CD14-positive monocyte (primary cell): ENCODE measurements at regions not wholly inside any gene's neighbourhood (a gene's known extent, or its start where the extent isn't known, plus 50 kb on each side); places are given as distances from the start of the nearest gene placed in this dataset.

Experiments used
- DNase-seq, 3 donors: peaks; one replicate each; pipeline ENCODE4 v3.0.0-alpha.2; 2011 to 2022
- H2AFZ ChIP-seq: 2 replicates; pipeline ENCODE4 v1.6.0; 2012; ENCODE audit warnings: mild to moderate bottlenecking, low read depth, low read length, inconsistent platforms; ENCODE audit not compliant: insufficient read depth, poor library complexity, severe bottlenecking
- H3K27ac ChIP-seq, 2 donors: 1 replicate in 1 of 2; 2 replicates in 1 of 2; pipeline ENCODE4 v1.5.1; 2012 to 2013; ENCODE audit warnings: low read length in 2 of 2, control low read depth in 1 of 2, inconsistent platforms in 1 of 2, low read depth in 1 of 2, mild to moderate bottlenecking in 1 of 2
- H3K27me3 ChIP-seq, 2 donors: one replicate each; pipeline versions ENCODE4 v1.6.0 to v1.6.1; 2011 to 2013; ENCODE audit warnings: low read length in 2 of 2; ENCODE audit not compliant: control insufficient read depth in 2 of 2, insufficient read depth in 2 of 2
- H3K36me3 ChIP-seq, 2 donors: replicated peaks in 1 of 2; 1 replicate in 1 of 2; 2 replicates in 1 of 2; pipeline versions ENCODE4 v1.5.1 to v1.6.1; 2012 to 2013; ENCODE audit warnings: low read length in 2 of 2, control low read depth in 1 of 2, inconsistent platforms in 1 of 2, mild to moderate bottlenecking in 1 of 2; ENCODE audit not compliant: insufficient read depth in 2 of 2, control insufficient read depth in 1 of 2
- H3K4me1 ChIP-seq, 2 donors: 1 replicate in 1 of 2; 2 replicates in 1 of 2; pipeline versions ENCODE4 v1.5.1 to v1.6.1; 2012 to 2013; ENCODE audit warnings: low read length in 2 of 2, control low read depth in 1 of 2, inconsistent platforms in 1 of 2, mild to moderate bottlenecking in 1 of 2, moderate library complexity in 1 of 2; ENCODE audit not compliant: insufficient read depth in 2 of 2, control insufficient read depth in 1 of 2
- H3K4me2 ChIP-seq: replicated peaks from 2 replicates; pipeline ENCODE3; 2012; ENCODE audit warnings: low read length, moderate library complexity, mild to moderate bottlenecking; ENCODE audit not compliant: poor library complexity, severe bottlenecking; ENCODE audit errors: extremely low read depth
- H3K4me3 ChIP-seq, 3 experiments: fragments of 200-600 bp in 1 of 3; sonication (generic) in 1 of 3; replicated peaks in 1 of 3; 1 replicate in 2 of 3; 2 replicates in 1 of 3; pipeline ENCODE4 v1.5.1; 2011 to 2013; ENCODE audit warnings: low read length in 3 of 3, mild to moderate bottlenecking in 3 of 3, control low read depth in 2 of 3, low read depth in 2 of 3, inconsistent platforms in 1 of 3, moderate library complexity in 1 of 3
- H3K79me2 ChIP-seq: 2 replicates; pipeline ENCODE4 v1.6.0; 2012; ENCODE audit warnings: mild to moderate bottlenecking, control low read depth, inconsistent platforms, low read length, moderate library complexity; ENCODE audit not compliant: insufficient read depth
- H3K9ac ChIP-seq: 2 replicates; pipeline ENCODE4 v1.6.0; 2017; ENCODE audit warnings: low read length, mild to moderate bottlenecking; ENCODE audit not compliant: insufficient read depth, poor library complexity, severe bottlenecking
- H3K9me3 ChIP-seq, 2 donors: replicated peaks in 1 of 2; 1 replicate in 1 of 2; 2 replicates in 1 of 2; pipeline versions ENCODE4 v1.5.1 to v1.6.1; 2012 to 2013; ENCODE audit warnings: low read length in 2 of 2, control low read depth in 1 of 2; ENCODE audit not compliant: control insufficient read depth in 1 of 2, insufficient read depth in 1 of 2
- H4K20me1 ChIP-seq: 2 replicates; pipeline ENCODE4 v1.6.0; 2012; ENCODE audit warnings: mild to moderate bottlenecking, low read length, control low read depth, moderate library complexity; ENCODE audit not compliant: insufficient read depth
- H3K27ac Mint-ChIP-seq, 7 donors: one replicate each; pipeline ENCODE4 v1.8.0; 2020; ENCODE audit warnings: mild to moderate bottlenecking in 7 of 7, mixed read lengths in 7 of 7, moderate library complexity in 6 of 7, inconsistent platforms in 2 of 7
- H3K27me3 Mint-ChIP-seq, 3 donors: one replicate each; pipeline ENCODE4 v1.8.0; 2021 to 2022; ENCODE audit warnings: low read depth in 3 of 3, mild to moderate bottlenecking in 3 of 3, mixed read lengths in 3 of 3, moderate library complexity in 3 of 3, inconsistent platforms in 1 of 3
- H3K36me3 Mint-ChIP-seq, 2 donors: one replicate each; pipeline ENCODE4 v1.8.0; 2020; ENCODE audit warnings: mixed read lengths in 2 of 2, inconsistent platforms in 1 of 2, mild to moderate bottlenecking in 1 of 2
- H3K4me1 Mint-ChIP-seq: one replicate; pipeline ENCODE4 v1.8.0; 2020; ENCODE audit warnings: mild to moderate bottlenecking, mixed read lengths
- H3K4me3 Mint-ChIP-seq, 2 donors: one replicate each; pipeline ENCODE4 v1.8.0; 2020; ENCODE audit warnings: mild to moderate bottlenecking in 2 of 2, mixed read lengths in 2 of 2, moderate library complexity in 1 of 2
- H3K9me3 Mint-ChIP-seq, 7 donors: one replicate each; pipeline ENCODE4 v1.8.0; 2020 to 2022; ENCODE audit warnings: mixed read lengths in 7 of 7, mild to moderate bottlenecking in 6 of 7, moderate library complexity in 6 of 7, inconsistent platforms in 2 of 7
- CTCF ChIP-seq: fragments of 200-600 bp; IDR thresholded peaks from one replicate; pipeline ENCODE4 v1.8.0; 2022; ENCODE audit warnings: antibody characterized with exemption, mild to moderate bottlenecking
- WGBS: methylation state at CpG from one replicate; pipeline ENCODE4 v1.1.5; 2013; ENCODE audit warnings: missing lambda C conversion rate; ENCODE audit not compliant: insufficient coverage; 5-methylcytosine and 5-hydroxymethylcytosine counted together
- intact Hi-C, 2 donors: fragments of 100-400 bp; cut with micrococcal nuclease; formaldehyde crosslinking; loops; one replicate each; pipeline versions ENCODE4 v1.15.0 to v1.15.1; 2023

GRCh38 chr9:106616026-106616425 is 246.9 kb upstream of the ZNF462 start:
- no peaks in the 10 kb centered on the region for H3K36me3 ChIP-seq
- no peaks in the 10 kb centered on the region for H3K27me3 ChIP-seq
- no peak overlapping the region for H3K27ac ChIP-seq
- Mint-ChIP-seq H3K27ac (no peak overlapping the region), H3K4me1 (no peaks in the 10 kb centered on the region), H3K36me3 (no peaks in the 10 kb centered on the region), H3K27me3 (peaks cover 0 to 3% (median 2%) of the 10 kb centered on the region in 3 donors), H3K4me3 (no peak overlapping the region), H3K9me3 (peaks cover 0 to 7% (median 0%) of the 10 kb centered on the region in 7 donors)
- WGBS, result 97% methylated on average over 6 of the region's 6 CpGs
- H3K4me2 ChIP-seq, result no peak overlapping the region
- H2AFZ ChIP-seq, result no peak overlapping the region
- H3K9ac ChIP-seq, result no peak overlapping the region
- TF ChIP-seq CTCF, result no peak
- no peaks in the 10 kb centered on the region for H3K4me1 ChIP-seq
- no peaks in the 10 kb centered on the region for H3K9me3 ChIP-seq
- no peaks in the 10 kb centered on the region for H4K20me1 ChIP-seq
- no peak for DNase-seq
- H3K79me2 ChIP-seq, result no peaks in the 10 kb centered on the region
- intact Hi-C loops, result no loop called here
- H3K4me3 ChIP-seq, result no peak overlapping the region

- 100% methylated on average over 3 of the region's 7 CpGs for WGBS
- DNase-seq, result no peak
- Histone ChIP-seq H3K27ac (no peak overlapping the region), H2AFZ (no peak overlapping the region), H3K79me2 (no peaks in the 10 kb centered on the region), H3K4me2 (no peak overlapping the region), H3K27me3 (no peaks in the 10 kb centered on the region), H3K9me3 (no peaks in the 10 kb centered on the region), H3K36me3 (no peaks in the 10 kb centered on the region), H3K4me1 (no peaks in the 10 kb centered on the region), H3K4me3 (no peak overlapping the region), H3K9ac (no peak overlapping the region), H4K20me1 (no peaks in the 10 kb centered on the region)
- intact Hi-C loops, result no loop called here
- H3K27ac Mint-ChIP-seq, result no peak overlapping the region
- no peaks in the 10 kb centered on the region for H3K4me1 Mint-ChIP-seq
- no peaks in the 10 kb centered on the region for H3K36me3 Mint-ChIP-seq
- H3K4me3 Mint-ChIP-seq, result no peak overlapping the region
- TF ChIP-seq CTCF, result no peak
- H3K27me3 Mint-ChIP-seq, result peaks cover 0 to 3% (median 2%) of the 10 kb centered on the region in 3 donors
- H3K9me3 Mint-ChIP-seq, result peaks cover 0 to 7% (median 0%) of the 10 kb centered on the region in 7 donors
These were observed 246.1 kb upstream of the ZNF462 start for GRCh38 chr9:106616851-106617345.
